Stimulated activated CD8-positive, alpha-beta memory T cell treated with anti-CD3 and anti-CD28 coated beads, Interleukin-15, amount 100 ng/mL, for 4 hours (primary cell): ENCODE measurements at regions not wholly inside any gene's neighbourhood (a gene's known extent, or its start where the extent isn't known, plus 50 kb on each side); places are given as distances from the start of the nearest gene placed in this dataset.
"Not testable (repeated sequence)": the region's sequence is repeated elsewhere in the genome, so short reads cannot be mapped to it uniquely, and the experiment has no call there.

Experiments used
- DNase-seq, 2 donors: peaks; one replicate each; pipeline ENCODE4 v3.0.0-alpha.2; 2020; ENCODE audit warnings: low read depth in 2 of 2

DNA sequence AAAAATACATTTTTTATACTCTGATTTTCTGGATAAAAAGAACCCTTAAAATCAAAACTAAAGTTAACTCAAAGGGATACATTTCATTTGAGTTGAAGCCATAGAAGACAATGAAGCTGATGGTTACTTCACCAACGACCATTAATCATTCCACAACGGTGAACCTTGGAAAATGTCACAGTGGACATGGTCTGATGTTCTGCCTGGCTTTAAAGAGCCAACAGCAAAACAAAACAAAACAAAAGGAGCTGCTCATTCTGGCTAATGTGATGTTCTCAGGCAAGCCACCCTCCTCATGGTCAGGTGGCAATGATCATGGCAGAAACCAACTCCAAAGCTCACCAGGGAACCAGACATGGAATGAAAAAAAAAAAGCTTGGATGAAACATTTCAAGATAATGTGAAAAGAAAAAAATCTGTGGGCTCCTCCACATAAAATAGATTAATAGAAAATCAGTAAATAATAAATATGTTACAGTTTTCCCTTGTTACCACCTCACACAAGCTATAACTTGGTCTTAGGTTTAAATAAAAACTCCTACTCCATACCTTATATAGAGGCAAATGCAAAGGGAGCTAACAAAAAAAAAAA, 90.1 kb upstream of the SERTAD2 start:
- no peak for DNase-seq

DNA sequence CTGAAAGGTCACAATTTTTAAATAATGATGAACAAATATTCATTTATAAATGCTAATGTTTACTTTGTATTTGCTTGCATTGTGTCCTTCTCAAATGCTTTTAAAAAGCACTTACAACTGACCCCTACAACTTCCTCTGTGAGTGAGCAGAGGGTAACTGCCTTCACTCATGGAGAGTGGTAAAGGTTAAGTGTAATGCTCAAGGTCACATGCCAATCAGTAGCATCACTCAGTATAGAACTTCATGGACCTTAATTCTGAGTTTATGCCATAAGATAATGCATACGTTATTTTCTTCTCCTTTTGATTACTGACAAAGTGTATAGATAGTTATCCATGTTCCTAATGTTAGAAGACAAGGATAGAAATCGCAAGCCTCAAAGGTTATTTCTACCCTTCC, 91.8 kb upstream of the SERTAD2 start:
- no peak for DNase-seq

DNA sequence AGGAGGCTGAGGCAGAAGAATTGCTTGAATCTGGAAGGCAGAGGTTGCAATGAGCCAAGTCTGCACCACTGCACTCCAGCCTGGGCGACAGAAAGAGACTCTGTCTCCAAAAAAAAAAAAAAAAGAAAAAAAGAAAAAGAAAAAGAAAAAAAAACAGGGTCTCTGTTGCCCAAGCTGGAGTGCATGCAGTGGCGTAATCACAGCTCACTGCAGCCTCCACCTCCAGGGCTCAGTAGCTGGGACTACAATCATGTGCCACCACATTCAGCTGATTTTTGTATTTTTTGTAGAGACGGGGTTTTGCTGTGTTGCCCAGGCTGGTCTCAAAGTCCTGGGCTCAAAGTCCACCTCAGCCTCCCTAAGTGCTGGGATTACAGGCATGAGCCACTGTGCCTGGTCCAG, 94.0 kb upstream of the SERTAD2 start:
- not testable (repeated sequence) for DNase-seq

DNA sequence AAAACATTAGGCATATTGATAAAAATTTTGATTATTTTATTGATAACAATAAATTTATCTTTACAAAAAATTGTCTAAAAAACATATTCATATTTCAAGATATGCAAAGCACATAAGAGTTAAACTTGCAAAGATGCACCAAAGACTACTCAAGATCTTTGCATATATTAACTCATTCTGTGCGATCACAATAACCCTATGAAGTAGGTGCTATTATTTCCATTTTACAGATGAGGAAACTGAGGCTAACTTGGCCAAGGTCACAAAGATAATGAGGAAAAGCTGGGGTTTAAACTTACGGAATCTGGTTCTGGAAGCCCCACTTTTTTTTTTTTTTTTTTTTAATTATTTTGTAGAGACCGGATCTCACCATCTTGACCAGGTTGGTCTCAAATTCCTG, 94.4 kb upstream of the SERTAD2 start:
- DNase-seq, result no peak

DNA sequence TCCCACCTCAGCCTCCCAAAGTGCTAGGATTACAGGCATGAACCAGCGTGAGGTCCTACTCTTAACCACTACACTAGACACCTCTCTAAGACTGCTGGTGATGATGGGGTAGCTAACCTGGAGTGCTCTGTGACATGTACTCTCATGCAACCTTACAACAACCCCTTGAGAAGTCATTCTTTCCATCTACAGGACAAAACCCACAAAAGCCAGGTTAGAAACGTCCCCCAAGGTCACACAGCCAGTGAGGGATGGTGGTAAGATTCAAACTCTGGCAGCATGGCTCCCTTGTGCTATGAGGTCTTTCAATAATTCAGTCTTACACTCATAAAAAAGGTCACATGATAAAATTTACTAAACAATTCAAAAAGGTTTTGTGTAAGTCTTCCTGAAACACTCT, 94.8 kb upstream of the SERTAD2 start:
- no peak for DNase-seq

DNA sequence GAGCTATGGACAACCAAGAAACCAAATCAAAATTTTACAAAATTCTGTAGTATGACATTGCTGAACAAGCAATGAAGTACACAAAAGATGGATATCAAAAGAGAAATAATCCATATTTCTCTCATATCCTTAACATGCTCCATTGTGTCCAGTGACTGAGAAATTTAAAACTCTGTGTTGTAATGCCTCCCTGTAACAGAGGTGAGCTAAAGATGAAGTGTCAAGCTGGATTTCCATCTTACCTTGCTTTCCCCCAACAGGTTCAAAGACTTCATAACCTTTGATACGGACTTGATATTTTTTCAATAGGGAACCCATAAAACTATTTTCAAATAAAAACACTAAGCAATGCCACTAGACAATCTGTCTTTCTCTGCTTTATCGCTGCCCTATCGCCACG, 95.7 kb upstream of the SERTAD2 start:
- DNase-seq, result no peak

DNA sequence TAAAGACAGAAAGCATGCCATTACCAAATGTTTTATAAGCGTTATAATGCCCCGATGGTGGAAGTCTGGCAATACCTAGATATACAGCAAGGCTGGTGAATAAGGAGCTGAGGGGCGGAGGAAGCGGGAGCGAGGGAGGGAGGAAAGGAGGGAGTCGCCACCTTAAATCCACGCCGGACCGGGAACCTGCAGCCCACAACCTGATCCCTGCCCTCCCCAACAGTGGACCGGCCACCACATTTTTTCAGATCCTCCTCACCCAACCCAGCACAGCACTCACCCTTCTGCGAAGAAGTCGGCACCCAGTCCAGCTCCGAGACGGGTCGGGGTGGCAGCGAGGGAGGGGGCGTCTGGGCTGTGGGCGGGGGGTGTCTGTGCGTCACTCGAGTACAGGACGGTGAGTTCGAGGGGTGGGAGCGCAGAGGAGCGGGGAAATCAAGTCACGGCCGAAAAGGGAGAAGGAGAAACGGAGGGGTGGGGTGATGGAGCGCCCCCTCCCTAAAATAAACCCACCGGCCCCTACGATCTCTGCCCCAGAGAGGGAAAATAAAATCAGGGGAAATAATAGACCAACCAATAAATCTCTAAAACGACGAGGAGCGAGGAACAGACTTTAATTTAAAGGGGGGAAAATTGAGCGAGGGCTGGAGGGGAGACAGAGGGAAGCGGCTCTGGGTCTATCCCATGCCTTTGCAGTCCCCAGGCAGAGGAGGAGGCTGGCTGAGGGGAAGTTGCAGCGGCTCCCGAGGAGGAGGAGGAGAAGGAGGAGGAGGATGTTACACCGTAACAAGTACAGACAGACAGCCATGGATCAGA, 96.5 kb upstream of the SERTAD2 start:
- DNase-seq, result no peak

DNA sequence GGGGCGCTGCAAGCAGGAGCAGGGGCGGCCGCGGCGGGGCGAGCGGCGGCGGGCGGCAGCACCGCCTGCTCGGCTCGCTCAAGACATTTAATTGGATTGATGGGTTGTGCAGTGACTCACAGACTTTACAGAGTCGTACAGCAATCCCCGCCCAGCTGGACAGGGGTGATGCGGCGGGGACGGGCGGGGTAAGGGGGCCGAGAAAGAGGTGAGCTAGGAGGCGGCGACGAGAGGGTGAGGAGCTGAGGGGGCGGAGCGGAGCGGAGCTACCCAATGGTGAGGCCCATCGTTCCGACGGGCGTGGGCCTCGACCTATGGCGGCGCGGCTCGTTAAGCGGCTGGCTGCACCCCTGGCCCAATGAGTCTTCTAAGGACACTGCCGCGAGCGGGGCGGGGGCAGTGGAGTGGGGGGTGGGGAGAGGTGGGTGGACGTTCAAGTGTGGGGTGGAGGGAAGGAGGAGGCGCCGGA, 97.1 kb upstream of the SERTAD2 start:
- DNase-seq, result peak; percentile 98

DNA sequence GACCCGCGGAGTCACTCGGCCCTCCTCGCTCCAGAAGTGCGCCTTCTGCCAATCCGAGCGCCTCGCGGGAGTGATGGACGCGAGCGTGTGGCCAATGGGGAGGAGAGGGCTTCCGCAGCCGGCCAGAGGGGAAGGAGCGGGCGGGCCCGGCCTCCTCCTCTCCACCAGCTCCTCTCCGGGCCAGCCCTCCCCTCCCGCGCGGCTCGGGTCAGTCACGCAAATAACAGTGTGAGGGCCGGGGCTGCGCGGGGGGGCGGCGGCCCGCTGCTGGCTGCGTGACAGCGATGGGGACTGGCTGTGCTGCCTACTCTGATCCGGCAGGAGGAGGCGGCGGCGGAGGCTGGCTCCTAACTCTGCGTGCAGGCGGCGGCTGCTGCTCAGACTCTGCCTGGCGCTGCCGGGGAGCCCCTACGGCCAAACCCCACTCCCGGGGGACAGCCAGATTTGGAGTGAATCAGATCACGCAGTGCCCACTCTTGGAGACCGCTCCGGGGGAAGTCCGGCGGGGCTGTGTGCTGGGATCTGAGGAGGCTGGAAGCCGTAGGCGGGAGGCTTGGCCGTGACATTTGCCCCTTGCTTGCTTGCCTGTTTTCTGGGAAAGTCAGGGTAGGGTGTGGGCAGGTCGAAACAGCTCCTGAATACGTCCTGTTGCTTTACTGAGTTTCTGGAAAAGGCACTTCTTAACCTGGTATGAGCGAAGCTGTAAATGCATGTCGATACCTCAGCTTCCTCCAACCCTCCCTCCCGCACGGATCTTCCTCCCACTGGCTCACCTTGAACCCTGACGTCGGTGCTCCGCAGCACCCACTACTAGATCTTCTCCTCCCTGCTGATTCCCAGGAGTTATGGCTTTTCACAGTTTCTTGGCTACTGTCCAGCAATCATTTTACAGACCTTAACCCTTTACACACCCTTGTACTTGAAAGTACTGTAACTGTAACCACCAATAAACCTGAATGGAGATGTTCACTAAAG, 97.9 kb upstream of the SERTAD2 start:
- DNase-seq, result no peak

DNA sequence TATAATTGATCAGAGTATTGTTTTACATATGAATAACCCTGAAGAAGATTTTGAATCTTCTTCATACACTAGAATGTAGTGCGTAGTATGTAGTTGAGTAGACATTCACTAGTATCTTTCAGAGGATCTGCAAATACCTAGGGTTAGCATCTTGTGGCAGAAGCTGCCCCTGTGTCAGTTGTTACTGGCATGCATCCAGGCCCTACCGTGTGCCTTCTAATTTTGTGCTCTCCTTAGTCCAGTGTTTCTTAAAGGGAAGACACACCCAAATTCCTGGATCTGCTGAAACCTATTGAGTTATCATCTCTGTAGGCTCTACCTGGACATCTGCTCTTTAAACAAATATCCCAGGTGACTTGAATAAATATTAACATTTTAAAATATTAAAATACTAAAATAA, 99.7 kb upstream of the SERTAD2 start:
- DNase-seq, result no peak

DNA sequence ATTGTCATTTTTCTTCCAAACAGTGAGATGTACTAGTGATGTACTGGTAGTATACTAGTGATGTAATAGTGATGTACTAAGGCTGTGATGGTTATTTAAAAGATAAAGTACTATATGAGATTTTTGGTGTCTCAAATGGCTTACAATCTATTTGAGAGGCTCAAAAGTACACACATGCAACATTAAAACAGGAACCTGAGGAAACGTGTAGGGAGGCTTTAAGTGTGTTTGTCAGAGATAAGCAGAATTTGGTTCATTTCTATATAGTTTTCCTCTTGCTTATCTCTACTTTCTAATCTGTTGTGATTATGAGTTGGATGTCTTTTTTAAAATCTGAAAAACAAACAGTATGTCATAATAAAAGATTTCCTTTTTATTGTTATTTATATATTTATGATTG, 100.9 kb upstream of the SERTAD2 start:
- DNase-seq, result no peak

DNA sequence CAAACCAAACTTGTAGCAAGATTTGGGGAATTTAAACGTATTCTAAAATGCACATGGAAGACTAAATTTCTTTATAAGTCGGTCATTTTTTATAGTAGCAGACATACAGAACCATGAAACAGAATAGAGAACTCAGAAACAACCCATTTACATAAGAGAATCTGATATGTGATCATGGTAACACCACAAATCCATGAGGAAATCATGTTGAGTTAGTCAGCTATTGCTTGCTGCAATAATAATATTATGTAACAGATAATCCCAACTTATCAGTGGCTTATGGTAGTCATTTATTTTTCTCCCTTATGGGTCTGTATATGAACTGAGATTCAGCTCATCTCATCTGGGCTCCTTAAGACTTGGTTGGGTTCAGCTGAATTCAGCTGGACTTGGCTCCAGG, 103.4 kb upstream of the SERTAD2 start:
- no peak for DNase-seq

DNA sequence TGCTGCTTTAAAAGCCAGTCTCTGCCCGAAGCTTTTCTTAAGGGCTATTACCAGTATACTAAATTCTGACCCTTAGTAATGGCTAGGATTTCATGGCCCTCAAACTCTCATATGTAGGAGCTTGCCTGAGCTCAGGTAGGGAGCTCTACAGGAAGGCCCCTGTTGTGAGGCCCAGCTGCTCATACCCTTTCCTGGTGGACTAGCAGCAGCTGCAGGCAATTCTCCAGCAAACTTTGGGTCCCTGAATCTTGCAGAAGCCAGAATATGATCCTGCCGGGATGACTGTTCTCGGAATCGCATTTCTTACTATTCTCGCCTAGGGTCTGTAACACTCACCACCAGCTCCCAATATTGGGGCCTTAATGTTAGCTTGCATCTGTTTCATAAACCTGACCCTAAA, 106.4 kb upstream of the SERTAD2 start:
- no peak for DNase-seq

DNA sequence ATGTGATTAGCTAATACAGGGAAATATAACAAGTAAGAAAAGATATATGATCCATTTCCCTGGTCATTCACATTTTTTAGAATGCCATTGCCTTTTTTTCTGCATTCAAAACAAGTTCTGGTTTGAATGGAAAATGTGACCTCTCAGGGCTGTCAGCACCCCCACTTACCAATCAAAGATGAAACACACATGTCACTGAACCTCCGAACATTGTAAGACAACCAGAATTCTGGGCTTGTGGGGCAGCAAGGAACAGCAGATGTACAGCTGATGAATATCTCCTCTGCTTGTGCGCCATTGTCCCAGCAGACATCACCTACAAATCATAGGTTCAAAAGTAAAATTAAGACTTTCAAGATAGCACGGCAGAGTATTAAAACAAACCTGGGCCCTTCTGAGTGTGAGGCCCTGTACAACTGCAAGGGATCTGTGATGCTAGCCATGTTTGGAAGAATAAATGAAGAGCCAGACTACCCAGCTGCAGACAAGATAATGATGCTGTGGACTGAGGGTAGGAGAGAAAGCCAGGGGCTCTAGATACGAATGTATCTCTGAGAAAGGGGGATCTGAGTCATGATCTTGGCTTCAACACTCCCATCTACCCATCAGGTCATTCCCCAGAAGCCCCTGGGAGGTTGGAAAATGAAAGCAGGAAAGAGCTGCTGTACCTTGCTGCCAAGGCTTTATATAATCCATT, 108.7 kb upstream of the SERTAD2 start:
- no peak for DNase-seq

DNA sequence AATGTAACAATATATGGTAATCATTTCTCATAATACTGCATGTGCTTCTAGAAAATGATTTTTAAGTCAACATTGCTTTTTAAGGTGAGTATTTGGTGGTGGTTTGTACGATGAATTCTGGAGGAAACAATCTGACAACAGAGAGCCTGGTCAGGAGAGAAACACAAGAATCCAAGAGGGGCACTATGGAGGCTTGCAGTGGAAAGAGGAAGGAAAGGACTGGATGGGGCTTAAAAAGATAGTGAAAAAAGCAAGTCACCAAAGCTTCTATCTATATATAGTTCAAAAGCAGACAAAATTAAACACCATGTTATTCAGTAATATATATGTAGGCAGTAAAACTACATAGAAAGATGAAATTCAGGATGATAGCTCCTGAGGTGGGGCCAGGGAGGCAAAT, 109.4 kb upstream of the SERTAD2 start:
- DNase-seq, result no peak

DNA sequence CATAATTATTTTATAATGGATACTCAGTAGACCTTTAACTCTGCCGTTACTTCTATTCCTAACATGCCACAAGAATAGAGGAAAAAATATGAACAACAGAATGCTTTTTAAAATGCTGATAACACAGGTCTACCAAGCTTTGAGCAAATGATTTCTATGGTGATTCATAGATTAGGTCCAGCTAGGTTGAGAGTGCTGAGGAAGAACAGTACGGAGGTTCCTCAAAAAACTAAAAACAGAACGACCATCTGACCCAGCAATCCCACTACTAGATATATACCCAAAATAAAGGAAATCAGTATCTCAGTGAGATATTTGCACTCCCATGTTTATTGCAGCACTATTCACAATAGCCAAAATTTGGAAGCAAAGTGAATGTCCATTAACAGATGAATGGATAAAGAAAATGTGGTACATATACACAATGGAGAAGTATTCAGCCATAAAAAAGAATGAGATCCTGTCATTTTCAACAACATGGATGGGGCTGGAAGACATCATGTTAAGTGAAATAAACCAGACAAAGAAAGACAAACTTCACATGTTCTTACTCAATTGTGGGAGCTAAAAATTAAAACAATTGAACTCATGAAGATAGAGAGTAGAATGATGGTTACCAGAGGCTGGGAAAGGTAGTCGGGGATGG, 111.6 kb upstream of the SERTAD2 start:
- DNase-seq, result no peak

DNA sequence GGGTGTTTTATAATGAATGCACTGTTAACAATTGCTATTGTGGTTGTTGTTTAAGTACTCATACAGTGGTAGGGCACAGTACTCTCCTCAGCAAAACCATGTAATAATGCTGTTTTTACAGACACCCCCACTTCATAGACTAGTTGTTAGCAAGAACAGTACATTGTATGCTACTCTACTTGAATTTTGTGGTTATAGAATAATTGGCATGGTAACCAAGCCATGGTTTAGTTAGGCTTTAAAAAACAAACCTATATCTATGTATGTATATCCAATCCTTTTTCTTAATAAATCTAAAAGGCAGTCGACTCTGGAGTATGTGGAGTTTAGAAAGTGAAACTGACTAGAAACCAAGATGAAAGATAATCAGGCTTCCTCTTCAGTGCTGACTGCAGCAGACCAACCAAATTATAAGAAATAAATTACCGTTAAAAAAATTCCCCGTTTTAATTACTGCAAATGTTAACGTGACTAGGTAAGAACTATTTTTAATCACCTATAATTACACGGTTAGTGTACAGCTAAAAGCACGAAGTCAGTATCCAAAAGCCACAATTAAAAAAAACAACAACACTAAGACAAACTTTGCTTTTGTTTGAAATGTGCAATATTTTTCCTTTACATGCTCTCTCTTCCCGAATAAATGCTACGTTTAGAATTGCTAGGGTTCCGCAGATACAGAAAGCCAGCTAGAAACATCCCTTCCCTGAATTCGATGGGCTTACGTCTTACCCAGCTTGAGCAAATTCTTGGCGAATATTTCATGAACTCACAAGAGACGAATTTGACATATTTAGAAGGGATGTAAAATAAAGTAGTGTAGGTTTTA, 113.3 kb upstream of the SERTAD2 start:
- no peak for DNase-seq

DNA sequence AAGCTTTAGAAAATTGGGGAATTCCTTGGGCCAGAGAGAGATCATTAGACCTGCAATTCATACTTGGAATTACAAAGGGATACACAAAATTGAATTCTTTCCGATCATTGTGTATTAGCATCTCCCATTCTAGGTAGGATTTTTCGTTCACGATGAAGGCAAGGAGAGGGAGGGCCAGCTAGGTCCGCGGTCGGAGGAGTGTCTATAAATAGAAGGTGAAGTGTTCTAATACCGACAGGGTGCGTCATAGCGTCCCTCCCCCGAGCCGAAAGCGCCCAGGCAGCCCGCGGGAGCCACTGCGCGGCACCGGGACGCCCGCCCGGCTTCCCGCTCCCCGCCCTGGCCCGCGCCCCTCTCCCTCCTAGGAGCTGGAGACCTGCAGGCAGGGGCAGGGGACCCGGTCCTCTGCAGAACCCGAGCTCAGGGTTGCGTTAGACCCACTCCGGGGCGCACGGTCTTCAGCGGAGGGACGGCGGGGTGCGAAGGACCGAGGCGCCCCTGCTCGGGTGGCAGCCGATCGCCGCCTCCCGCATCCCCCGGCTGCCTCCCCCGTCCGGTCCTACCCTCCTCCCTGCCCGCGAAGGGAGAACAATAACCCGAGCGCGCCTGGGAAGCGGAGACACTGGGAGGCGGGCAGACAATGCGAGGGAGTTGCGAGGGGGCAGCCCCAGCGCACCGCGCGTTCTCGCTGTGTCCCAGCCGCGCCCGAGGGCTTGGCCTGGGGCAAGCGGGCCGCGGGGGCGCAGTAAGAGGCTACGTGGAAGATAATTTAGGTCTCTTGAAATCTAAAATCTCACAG, 114.2 kb upstream of the SERTAD2 start:
- peak; percentile 58 to 62 for DNase-seq

DNA sequence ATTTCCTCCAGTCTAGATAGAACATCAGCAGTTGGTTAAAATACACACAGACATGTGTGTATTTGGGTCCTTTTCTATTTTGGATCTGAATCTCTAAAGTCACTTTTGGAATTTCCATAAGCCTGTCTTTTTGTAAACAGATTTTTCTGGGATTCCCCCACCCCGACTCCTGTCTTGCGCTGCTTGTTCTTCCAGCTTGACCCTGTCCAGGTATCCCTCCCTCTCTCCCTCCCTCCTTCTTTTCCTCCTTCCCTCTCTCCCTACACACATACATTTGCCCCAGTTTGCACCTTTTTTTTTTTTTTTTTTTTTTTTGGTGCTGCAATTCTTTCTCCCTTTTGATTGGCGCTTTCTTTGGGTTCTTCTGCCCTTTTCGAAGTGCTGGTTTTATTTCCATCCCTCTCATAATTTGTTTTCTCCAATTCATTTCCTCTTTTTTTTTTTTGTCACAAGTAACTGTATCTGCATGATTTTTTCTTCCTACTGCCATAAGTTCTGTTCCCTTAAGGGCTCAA, 114.8 kb upstream of the SERTAD2 start:
- DNase-seq, result no peak
